OCI-LY3 (cell line): ENCODE measurements at regions not wholly inside any gene's neighbourhood (a gene's known extent, or its start where the extent isn't known, plus 50 kb on each side); places are given as distances from the start of the nearest gene placed in this dataset.

Source experiments
- CTCF ChIP-seq: fragments of 200-600, 300-600 bp; sonication (generic); IDR thresholded peaks from 2 replicates; pipeline ENCODE4 v1.5.1; 2014; ENCODE audit warnings: antibody characterized with exemption, low read length, low read depth
- EZH2phosphoT487 ChIP-seq: fragments of 200-600 bp; shearing (Covaris generic); IDR thresholded peaks from 2 replicates; pipeline ENCODE4 v1.6.1; 2018; ENCODE audit warnings: antibody characterized with exemption, mixed run types, low read depth

- TF ChIP-seq CTCF (no peak), EZH2phosphoT487 (no peak)
These were observed 490.9 kb downstream of the FLRT2 start for GRCh38 chr14:86020841-86021240.
